Middle frontal gyrus (tissue), 1 donor: ENCODE measurements at regions not wholly inside any gene's neighbourhood (a gene's known extent, or its start where the extent isn't known, plus 50 kb on each side); places are given as distances from the start of the nearest gene placed in this dataset.

ENCODE experiments used
- DNase-seq: peaks from one replicate; pipeline ENCODE4 v3.0.0-alpha.2; 2015; ENCODE audit warnings: low spot score; ENCODE audit errors: extremely low spot score

- DNase-seq: no peak
These were observed 145.0 kb downstream of the BTG1 start for GRCh38 chr12:92000597-92000996.

GRCh38 chr12:91999823-92000222 is 145.8 kb downstream of the BTG1 start:
- no peak for DNase-seq

DNA sequence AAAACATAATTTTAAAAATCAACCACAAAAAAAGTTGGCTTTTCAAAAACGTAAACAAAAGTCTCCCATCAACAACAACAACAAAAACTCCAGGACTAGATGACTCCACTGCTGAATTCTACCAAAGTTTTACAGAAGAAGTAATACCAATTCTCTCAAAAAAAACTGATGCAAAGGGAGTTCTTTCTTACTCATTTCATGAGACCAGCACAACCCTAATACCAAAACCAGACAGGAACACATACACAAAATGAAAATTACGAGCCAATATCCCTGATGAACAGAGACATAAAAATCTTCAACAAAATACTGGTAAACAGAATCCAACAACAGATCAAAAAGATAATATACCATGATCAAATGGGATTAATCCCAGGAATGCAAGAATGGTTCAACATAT is 147.3 kb downstream of the BTG1 start:
- no peak for DNase-seq

DNA sequence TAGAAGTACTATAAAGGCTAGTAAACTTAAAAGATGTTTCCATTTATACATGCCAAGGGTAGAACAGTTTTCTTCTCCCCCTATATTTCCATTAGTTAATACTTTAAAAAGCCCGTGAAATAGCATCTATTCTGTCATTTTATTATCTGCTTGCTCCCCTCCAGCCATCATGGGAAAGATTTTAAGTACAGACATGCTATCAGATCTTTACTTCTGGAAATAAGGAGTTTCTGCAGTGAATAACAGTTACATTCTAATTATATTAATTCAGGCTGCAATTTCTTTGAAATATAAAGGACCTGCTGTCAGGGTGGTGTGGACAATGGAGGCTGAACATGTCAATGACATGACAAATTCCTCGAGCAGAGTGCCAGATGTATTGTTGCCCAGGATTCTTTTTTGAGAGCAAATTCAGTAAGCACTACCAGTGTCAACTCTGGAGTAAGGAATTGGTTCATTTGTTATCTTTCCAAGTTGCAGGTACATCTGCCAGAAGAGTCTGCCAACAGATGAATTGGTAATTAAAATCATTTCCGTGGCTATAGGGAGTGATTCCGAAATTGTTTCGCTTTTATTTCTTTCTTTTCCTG is 151.3 kb downstream of the BTG1 start:
- DNase-seq: no peak

DNA sequence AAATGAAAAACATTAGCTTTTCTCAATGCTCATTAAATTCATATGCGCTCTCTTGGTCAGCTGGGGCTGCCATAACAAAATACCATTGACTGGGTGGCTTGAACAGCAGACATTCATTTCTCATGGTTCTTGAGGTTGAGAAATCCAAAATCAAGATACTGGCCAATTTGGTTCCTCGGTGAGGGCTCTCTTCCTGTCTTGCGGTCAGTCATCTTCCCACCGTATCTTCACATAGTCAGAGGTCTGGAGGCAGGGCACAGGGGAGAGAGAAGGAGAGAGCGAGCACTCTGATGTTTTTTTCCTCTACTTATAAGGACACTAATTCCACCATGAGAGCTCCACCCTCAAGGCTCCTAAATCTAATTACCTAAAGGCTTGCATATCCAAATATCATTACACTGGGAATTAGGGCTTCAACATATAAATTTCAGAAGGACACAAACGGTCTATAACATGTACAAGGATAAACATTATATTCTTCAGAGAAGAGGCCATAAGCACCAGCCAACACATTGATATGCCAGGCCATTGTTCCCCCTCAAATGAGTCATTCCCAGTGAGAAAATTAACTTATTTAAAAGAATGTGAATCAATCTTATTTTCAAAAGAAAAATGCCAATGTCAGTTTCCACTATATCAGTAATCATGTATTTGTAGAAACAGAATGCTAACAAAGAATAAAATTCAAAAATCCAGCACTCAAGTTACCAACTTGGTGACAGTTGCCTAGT is 152.2 kb downstream of the BTG1 start:
- DNase-seq: no peak

GRCh38 chr12:91991399-91992187 is 154.1 kb downstream of the BTG1 start:
- no peak for DNase-seq

- DNase-seq: no peak
These were observed 155.1 kb downstream of the BTG1 start for GRCh38 chr12:91990525-91990924.

- DNase-seq: no peak
These were observed 156.5 kb downstream of the BTG1 start for GRCh38 chr12:91989143-91989542.

- DNase-seq: no peak
These were observed 157.3 kb downstream of the BTG1 start for GRCh38 chr12:91988086-91988923.

- no peak for DNase-seq
These were observed 159.6 kb downstream of the BTG1 start for GRCh38 chr12:91986084-91986483.

DNA sequence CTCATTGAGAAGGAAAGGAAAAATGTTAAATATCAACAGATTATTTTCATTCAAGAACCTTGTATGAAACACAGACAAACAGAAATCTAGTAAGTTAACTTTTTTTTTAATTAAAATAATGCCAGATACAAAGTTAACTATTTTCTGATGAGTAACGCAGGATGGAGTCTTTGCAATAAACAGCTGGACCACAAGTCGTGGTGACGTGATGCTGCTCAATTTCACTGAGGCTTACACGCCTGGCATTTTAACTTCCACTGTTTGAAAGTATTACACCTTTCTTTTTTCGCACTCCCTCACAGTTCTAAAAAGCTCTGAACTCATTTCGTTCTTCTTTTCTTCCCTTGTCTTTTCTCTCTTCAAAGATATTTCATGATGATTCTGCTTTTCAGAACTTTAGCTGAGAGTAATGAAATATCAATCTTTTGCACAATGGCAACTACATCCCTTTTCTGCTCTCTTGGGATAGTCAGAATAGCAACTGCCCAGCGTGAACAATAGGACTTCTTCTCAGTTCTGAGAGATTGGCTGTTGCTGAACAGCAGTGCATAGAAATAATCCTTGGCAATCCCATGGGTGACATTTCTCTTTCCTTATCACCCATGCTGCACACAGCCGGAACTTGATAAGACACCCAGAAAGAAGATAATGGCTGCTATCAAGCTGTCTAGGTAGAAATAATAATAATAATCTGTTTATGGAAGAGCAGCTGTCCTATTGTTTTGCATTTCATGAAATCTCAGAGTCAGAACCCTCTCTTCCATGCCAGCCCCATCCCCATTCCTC is 160.5 kb downstream of the BTG1 start:
- DNase-seq: no peak

GRCh38 chr12:91984556-91984955 is 161.1 kb downstream of the BTG1 start:
- no peak for DNase-seq

DNA sequence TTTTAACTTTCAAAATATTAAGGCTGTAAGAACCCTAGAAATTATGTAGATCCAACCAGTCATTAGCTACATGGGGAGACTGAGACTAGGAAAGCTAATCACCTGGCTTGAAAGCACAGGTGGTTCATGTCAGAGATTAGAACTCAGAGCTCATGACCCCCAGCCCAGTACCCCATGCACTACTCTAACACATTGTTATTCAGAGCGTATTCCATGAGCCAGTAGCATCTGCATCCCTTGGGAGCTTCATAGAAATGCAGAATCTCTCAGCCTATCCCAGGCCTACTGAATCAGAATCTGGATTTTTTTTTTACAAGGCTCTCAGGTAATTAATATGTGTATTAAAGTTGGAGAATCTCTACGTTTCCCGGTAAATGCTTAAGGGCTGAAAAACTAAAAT is 161.7 kb downstream of the BTG1 start:
- DNase-seq: no peak

- DNase-seq: no peak
These were observed 162.7 kb downstream of the BTG1 start for GRCh38 chr12:91982946-91983345.

DNA sequence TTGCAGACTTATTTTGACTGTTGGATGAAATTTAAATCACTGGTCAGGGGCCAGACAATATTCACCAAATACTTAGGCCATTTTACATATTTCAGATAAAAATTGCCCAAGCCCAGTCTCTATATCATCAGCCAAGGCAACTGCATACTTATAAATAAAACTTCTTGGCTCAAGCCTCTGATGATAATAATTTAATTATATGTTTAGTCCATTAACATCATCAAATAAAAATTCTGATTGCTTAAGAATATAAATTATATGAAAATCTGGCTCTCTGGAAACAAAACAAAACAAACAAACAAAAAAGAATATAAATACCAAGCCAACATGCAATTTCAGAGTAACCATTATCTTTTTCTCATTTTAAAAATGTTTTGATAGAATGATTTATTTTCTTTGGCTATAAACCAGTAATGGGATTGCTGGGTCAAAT is 165.2 kb downstream of the BTG1 start:
- DNase-seq: no peak

GRCh38 chr12:91978143-91978542 is 167.5 kb downstream of the BTG1 start:
- DNase-seq: no peak

DNA sequence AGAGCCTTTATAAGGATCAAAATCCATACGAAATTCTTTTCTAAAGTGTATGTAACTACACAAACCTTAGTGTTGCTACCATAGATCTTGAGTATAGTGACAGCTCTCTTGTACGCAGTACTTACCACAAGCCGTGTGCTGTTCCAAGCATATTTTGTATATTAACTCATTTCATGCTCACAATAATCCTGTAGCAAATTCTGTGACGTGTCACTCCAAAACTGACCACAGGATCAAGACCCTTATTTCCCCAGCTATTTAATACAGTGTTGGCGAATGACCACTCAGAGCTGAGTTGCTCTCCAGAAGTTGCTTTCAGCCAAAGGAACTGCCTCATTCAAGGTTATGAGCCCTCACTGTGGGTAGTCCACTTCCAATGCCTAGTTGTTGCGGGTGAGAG is 169.8 kb downstream of the BTG1 start:
- no peak for DNase-seq

DNA sequence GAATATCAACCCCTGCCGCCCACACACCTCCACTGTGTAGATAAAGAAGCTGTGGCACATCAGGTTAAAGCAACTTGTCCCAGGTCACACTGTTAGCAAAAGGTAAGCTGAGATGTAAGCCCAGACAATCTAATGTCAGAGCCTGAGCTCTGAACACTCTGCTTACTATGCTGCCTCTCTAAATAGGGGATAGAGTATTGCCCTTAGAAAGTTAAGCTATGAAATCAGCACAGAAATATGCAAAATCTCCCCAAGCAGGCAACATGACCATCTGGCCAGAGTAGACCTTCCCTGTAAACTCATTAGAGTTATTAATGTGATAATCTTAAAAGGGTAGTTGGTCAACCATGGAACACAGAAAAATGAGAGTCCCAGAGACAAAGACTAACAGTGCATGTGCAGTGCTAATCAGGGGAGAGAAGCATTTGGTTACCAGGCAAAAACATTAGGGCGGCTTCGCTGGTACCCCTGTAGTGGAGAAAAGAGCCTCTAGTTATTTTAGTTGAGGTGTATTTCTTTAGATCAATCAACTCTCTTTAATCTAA is 171.0 kb downstream of the BTG1 start:
- DNase-seq: no peak

DNA sequence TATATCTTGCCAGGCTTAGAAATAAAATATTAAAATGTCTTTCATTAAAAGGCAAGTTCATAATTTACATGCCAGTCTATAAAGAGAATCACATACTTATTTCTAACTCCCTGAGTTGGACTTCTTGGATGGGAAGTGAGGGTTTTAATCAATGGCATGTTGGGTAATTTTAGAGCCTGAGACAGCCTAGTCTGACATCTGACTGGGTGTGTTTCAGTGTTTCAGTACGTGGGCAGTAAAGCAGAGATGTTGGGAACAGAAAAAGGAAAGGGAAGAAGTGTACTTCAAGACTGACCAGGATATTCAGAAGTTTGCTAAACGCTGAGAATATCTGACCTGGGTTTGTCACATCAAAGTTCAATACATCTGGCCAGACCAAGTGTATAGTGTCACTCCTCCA is 171.8 kb downstream of the BTG1 start:
- DNase-seq: no peak

GRCh38 chr12:91972896-91973295 is 172.8 kb downstream of the BTG1 start:
- DNase-seq: no peak

- no peak for DNase-seq
These were observed 176.9 kb downstream of the BTG1 start for GRCh38 chr12:91968777-91969171.
